Neural cell (in vitro differentiated cells): ENCODE measurements at regions not wholly inside any gene's neighbourhood (a gene's known extent, or its start where the extent isn't known, plus 50 kb on each side); places are given as distances from the start of the nearest gene placed in this dataset.

Experiments
- H2AFZ ChIP-seq: fragments of 200-600, 300-800 bp; sonication (generic), shearing (Covaris generic); 2 replicates; pipeline ENCODE4 v1.6.0; 2014; ENCODE audit warnings: low read depth, mild to moderate bottlenecking, antibody characterized with exemption, low read length, moderate library complexity
- H3F3A ChIP-seq: fragments of 200-600 bp; shearing (Covaris generic); 2 replicates; pipeline ENCODE4 v1.6.1; 2016; ENCODE audit warnings: mild to moderate bottlenecking, moderate library complexity, mixed read lengths, antibody characterized with exemption, low read length; ENCODE audit not compliant: insufficient read depth, poor library complexity, severe bottlenecking
- H3K27ac ChIP-seq: fragments of 200-600, 300-800 bp; sonication (generic), shearing (Covaris generic); 2 replicates; pipeline ENCODE4 v1.5.1; 2014; ENCODE audit warnings: mild to moderate bottlenecking, low read length, moderate library complexity
- H3K27me3 ChIP-seq: fragments of 300-800, 200-600 bp; sonication (generic), shearing (Covaris generic); 2 replicates; pipeline ENCODE4 v1.6.0; 2014; ENCODE audit warnings: mild to moderate bottlenecking, low read depth, low read length, moderate library complexity; ENCODE audit not compliant: insufficient read depth
- H3K36me3 ChIP-seq: fragments of 300-800, 200-600 bp; sonication (generic), shearing (Covaris generic); 2 replicates; pipeline ENCODE4 v1.5.1; 2014; ENCODE audit warnings: mild to moderate bottlenecking, antibody characterized with exemption, low read length, moderate library complexity; ENCODE audit not compliant: insufficient read depth
- H3K4me2 ChIP-seq: fragments of 300-800, 200-600 bp; sonication (generic), shearing (Covaris generic); 2 replicates; pipeline ENCODE4 v1.6.0; 2014; ENCODE audit warnings: mild to moderate bottlenecking, low read length
- H3K4me3 ChIP-seq: fragments of 300-800, 200-600 bp; sonication (generic), shearing (Covaris generic); 2 replicates; pipeline ENCODE4 v1.5.1; 2014; ENCODE audit warnings: mild to moderate bottlenecking, low read length, moderate library complexity
- H3K79me2 ChIP-seq: fragments of 200-600 bp; shearing (Covaris generic); replicated peaks from 2 replicates; pipeline ENCODE4 v1.6.0; 2014; ENCODE audit warnings: mild to moderate bottlenecking, low read length, moderate library complexity; ENCODE audit not compliant: insufficient read depth
- H3K9ac ChIP-seq: fragments of 300-800, 200-600 bp; sonication (generic), shearing (Covaris generic); 2 replicates; pipeline ENCODE4 v1.6.1; 2016; ENCODE audit warnings: mild to moderate bottlenecking, low read length, mixed read lengths
- H3K9me2 ChIP-seq: fragments of 200-600 bp; shearing (Covaris generic); 2 replicates; pipeline ENCODE4 v1.6.1; 2016; ENCODE audit warnings: mild to moderate bottlenecking, low read length, mixed read lengths; ENCODE audit not compliant: insufficient read depth
- H3K9me3 ChIP-seq: fragments of 200-600, 300-800 bp; sonication (generic), shearing (Covaris generic); 2 replicates; pipeline ENCODE4 v1.6.1; 2016; ENCODE audit warnings: mild to moderate bottlenecking, mixed run types, low read length, moderate library complexity, mixed read lengths
- H4K20me1 ChIP-seq: fragments of 200-600 bp; shearing (Covaris generic); 2 replicates; pipeline ENCODE4 v1.6.1; 2016; ENCODE audit warnings: mild to moderate bottlenecking, mixed run types; ENCODE audit not compliant: insufficient read depth
- EP300 ChIP-seq: fragments of 450-650 bp; conservative IDR thresholded peaks from 2 replicates; pipeline ENCODE4 v1.6.1; 2014; ENCODE audit warnings: antibody characterized with exemption, mild to moderate bottlenecking, moderate library complexity; ENCODE audit not compliant: poor library complexity, severe bottlenecking
- EZH2 ChIP-seq: fragments of 200-600, 300-800 bp; shearing (Covaris generic), sonication (generic); IDR thresholded peaks from 2 replicates; pipeline ENCODE4 v1.6.1; 2014; ENCODE audit warnings: antibody characterized with exemption, low read length, borderline replicate concordance, mild to moderate bottlenecking; ENCODE audit not compliant: insufficient read depth, poor library complexity, severe bottlenecking
- MXI1 ChIP-seq: fragments of 450-650 bp; conservative IDR thresholded peaks from 2 replicates; pipeline ENCODE4 v1.6.1; 2014; ENCODE audit warnings: antibody characterized with exemption, mild to moderate bottlenecking; ENCODE audit not compliant: poor library complexity, severe bottlenecking
- POLR2AphosphoS5 ChIP-seq: IDR thresholded peaks from 2 replicates; pipeline ENCODE4 v1.6.1; 2012
- RAD21 ChIP-seq: fragments of 450-650 bp; conservative IDR thresholded peaks from 2 replicates; pipeline ENCODE4 v1.6.1; 2014; ENCODE audit warnings: antibody characterized with exemption, mild to moderate bottlenecking, moderate library complexity
- SMC3 ChIP-seq: fragments of 450-650 bp; conservative IDR thresholded peaks from 2 replicates; pipeline ENCODE4 v1.6.1; 2014; ENCODE audit warnings: antibody characterized with exemption, mild to moderate bottlenecking, moderate library complexity; ENCODE audit not compliant: poor library complexity
- TAF1 ChIP-seq: IDR thresholded peaks from 2 replicates; pipeline ENCODE4 v1.6.1; 2012; ENCODE audit warnings: low read depth
- TF ChIP-seq, protein P1 (sequence below): IDR thresholded peaks from 2 replicates; pipeline ENCODE4 v1.6.1; 2012; ENCODE audit warnings: borderline replicate concordance
- TF ChIP-seq, protein P2 (sequence below): fragments of 450-650 bp; IDR thresholded peaks from 2 replicates; pipeline ENCODE4 v1.5.1; 2014; ENCODE audit warnings: antibody characterized with exemption, mild to moderate bottlenecking, moderate library complexity; ENCODE audit not compliant: poor library complexity, severe bottlenecking

DNA sequence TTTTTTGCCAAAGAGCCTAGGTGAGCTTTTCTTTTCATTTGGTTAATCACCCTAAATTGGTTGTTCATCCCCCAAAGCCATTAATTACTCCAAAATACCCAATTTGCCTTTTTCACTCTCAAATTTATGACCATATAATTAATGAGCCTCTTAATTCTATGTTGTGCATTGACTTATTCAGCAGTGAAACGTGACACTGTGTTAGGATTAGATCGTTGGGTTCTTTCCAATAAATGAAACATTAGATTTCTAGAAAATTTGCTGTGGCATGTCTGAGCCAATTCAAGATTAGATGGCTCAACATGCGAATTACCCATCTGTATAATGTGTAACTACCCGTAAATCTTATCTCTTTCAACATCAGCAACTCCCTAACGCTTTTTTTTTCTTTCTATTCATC is 273.4 kb downstream of the BMP4 start:
- Histone ChIP-seq H3K9me3 (no peaks in the 10 kb centered on the region), H3K27me3 (no peaks in the 10 kb centered on the region), H3K79me2 (no peaks in the 10 kb centered on the region), H3K36me3 (no peaks in the 10 kb centered on the region), H3K9ac (no peak overlapping the region), H3F3A (no peaks in the 10 kb centered on the region), H3K27ac (no peak overlapping the region), H3K9me2 (no peaks in the 10 kb centered on the region), H4K20me1 (no peaks in the 10 kb centered on the region), H2AFZ (no peak overlapping the region), H3K4me3 (no peak overlapping the region), H3K4me2 (no peak overlapping the region)
- TF ChIP-seq TAF1 (no peak), POLR2AphosphoS5 (no peak), EP300 (no peak), EZH2 (no peak), RAD21 (no peak), MXI1 (no peak), SMC3 (no peak)
- TF ChIP-seq, protein P1, sequence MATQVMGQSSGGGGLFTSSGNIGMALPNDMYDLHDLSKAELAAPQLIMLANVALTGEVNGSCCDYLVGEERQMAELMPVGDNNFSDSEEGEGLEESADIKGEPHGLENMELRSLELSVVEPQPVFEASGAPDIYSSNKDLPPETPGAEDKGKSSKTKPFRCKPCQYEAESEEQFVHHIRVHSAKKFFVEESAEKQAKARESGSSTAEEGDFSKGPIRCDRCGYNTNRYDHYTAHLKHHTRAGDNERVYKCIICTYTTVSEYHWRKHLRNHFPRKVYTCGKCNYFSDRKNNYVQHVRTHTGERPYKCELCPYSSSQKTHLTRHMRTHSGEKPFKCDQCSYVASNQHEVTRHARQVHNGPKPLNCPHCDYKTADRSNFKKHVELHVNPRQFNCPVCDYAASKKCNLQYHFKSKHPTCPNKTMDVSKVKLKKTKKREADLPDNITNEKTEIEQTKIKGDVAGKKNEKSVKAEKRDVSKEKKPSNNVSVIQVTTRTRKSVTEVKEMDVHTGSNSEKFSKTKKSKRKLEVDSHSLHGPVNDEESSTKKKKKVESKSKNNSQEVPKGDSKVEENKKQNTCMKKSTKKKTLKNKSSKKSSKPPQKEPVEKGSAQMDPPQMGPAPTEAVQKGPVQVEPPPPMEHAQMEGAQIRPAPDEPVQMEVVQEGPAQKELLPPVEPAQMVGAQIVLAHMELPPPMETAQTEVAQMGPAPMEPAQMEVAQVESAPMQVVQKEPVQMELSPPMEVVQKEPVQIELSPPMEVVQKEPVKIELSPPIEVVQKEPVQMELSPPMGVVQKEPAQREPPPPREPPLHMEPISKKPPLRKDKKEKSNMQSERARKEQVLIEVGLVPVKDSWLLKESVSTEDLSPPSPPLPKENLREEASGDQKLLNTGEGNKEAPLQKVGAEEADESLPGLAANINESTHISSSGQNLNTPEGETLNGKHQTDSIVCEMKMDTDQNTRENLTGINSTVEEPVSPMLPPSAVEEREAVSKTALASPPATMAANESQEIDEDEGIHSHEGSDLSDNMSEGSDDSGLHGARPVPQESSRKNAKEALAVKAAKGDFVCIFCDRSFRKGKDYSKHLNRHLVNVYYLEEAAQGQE: no peak
- TF ChIP-seq, protein P2, sequence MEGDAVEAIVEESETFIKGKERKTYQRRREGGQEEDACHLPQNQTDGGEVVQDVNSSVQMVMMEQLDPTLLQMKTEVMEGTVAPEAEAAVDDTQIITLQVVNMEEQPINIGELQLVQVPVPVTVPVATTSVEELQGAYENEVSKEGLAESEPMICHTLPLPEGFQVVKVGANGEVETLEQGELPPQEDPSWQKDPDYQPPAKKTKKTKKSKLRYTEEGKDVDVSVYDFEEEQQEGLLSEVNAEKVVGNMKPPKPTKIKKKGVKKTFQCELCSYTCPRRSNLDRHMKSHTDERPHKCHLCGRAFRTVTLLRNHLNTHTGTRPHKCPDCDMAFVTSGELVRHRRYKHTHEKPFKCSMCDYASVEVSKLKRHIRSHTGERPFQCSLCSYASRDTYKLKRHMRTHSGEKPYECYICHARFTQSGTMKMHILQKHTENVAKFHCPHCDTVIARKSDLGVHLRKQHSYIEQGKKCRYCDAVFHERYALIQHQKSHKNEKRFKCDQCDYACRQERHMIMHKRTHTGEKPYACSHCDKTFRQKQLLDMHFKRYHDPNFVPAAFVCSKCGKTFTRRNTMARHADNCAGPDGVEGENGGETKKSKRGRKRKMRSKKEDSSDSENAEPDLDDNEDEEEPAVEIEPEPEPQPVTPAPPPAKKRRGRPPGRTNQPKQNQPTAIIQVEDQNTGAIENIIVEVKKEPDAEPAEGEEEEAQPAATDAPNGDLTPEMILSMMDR: no peak

DNA sequence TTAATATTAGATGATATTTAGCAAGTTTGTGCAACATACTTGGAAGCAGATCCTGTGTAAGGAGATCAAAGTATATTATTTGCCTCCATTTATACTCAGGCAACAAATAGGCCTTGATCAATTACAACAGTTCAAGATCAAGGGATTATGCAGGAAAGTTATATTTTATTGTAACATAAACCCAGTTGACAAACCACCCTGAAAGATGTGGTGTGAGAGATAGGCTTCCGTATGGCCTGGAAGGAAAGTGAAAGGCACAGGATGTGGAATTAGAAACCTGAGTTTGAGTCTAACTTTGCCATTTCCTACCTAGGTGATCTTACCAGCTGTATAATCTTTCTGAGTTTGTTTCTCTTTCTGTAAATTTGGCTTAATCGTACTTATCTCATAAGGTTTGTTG is 284.1 kb downstream of the BMP4 start:
- Histone ChIP-seq H3K79me2 (no peaks in the 10 kb centered on the region), H3F3A (no peaks in the 10 kb centered on the region), H3K4me2 (no peak overlapping the region), H3K27ac (no peak overlapping the region), H3K4me3 (no peak overlapping the region), H2AFZ (no peak overlapping the region), H3K9me3 (no peaks in the 10 kb centered on the region), H3K36me3 (no peaks in the 10 kb centered on the region), H3K27me3 (no peaks in the 10 kb centered on the region), H4K20me1 (no peaks in the 10 kb centered on the region), H3K9ac (no peak overlapping the region), H3K9me2 (no peaks in the 10 kb centered on the region)
- TF ChIP-seq SMC3 (no peak), RAD21 (no peak)

DNA sequence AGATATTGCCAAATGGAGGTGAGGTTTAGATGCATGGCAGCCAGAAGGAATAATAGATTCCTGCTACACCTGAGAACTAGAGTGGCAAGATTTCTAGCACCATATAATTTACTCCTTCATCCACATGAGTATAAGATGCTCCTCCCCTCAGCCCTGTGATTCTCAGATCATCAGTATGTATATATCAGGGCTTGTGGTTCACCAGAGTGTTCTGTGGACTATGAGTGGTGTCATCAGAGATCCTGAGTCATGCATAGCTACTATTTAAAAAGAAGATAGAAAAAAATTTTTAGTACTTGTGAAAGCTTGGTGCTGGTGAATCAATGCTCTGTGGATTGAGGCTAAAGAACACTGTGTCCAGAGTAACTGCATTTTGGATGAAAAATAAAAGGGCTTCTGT is 285.9 kb downstream of the BMP4 start:
- Histone ChIP-seq H3K9me2 (no peaks in the 10 kb centered on the region), H3K4me3 (no peak overlapping the region), H4K20me1 (no peaks in the 10 kb centered on the region), H3K27ac (no peak overlapping the region), H3K27me3 (no peaks in the 10 kb centered on the region), H3K4me2 (no peak overlapping the region), H3K79me2 (no peaks in the 10 kb centered on the region), H3K9ac (no peak overlapping the region), H3K36me3 (no peaks in the 10 kb centered on the region), H3F3A (no peaks in the 10 kb centered on the region), H3K9me3 (no peaks in the 10 kb centered on the region), H2AFZ (no peak overlapping the region)
- TF ChIP-seq TAF1 (no peak), SMC3 (no peak), EZH2 (no peak), RAD21 (no peak), MXI1 (no peak), EP300 (no peak), POLR2AphosphoS5 (no peak)
- TF ChIP-seq, protein P1: no peak
- TF ChIP-seq, protein P2: no peak
